ENCODE measurements at regions not wholly inside any gene's neighbourhood (a gene's known extent, or its start where the extent isn't known, plus 50 kb on each side); places are given as distances from the start of the nearest gene placed in this dataset.

DNA sequence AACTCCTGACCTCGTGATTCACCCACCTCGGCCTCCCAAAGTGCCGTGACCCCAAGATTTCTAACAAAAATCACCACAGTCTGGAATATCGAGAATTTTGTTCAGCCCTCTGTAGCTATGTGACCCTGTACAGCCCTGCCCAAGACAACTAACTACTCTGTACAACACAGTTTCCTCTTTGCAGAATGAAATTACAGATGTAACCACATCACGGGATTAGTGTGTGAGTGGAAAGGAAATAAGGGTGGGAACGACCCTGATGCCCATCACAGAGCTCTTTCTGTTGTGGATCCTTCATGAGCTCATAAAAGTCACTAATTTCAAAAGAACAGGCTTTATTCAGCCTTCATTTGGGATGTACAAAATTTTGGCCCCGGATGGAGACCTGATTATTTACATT is 50.5 kb upstream of the KRR1 start:
- DNase-seq (no peak), ATAC-seq (replicated peaks) (no peak)
- H3K9me3 Mint-ChIP-seq = no peaks in the 10 kb centered on the region
- no peak overlapping the region for H3K27ac Mint-ChIP-seq
- no peaks in the 10 kb centered on the region for H3K4me1 Mint-ChIP-seq
- H3K36me3 Mint-ChIP-seq = no peaks in the 10 kb centered on the region
- H3K27me3 Mint-ChIP-seq = peaks cover 23% of the 10 kb centered on the region in 2 donors
- no peak overlapping the region for H3K4me3 Mint-ChIP-seq

Measured in stimulated activated naive B cell treated with anti-CD40 and anti-IgM and Interleukin-4, amounts not matched to agents 10 μg/mL and 1 μg/mL and 100 μg/mL, for 72 hours (primary cell).